RWPE1 (cell line): ENCODE measurements at regions not wholly inside any gene's neighbourhood (a gene's known extent, or its start where the extent isn't known, plus 50 kb on each side); places are given as distances from the start of the nearest gene placed in this dataset.

ENCODE experiments used
- CTCF ChIA-PET: fragments of 350-600 bp; sonication (Branson Sonifier 250); formaldehyde crosslinking; extraction: SDS; loops from one replicate; lab custom pipeline; 2021; lab: Yijun Ruan, JAX
- POLR2A ChIA-PET: fragments of 400-600 bp; formaldehyde crosslinking; extraction: SDS; loops from one replicate; lab custom pipeline; 2020; ENCODE audit warnings: antibody characterized with exemption; ENCODE audit not compliant: low non-redundant PET; lab: Yijun Ruan, JAX
- DNase-seq: peaks from one replicate; pipeline ENCODE4 v3.0.0; 2012; ENCODE audit warnings: low spot score
- H3K27ac ChIP-seq: fragments of 450-650 bp; 2 replicates; pipeline ENCODE4 v1.5.1; 2017
- CTCF ChIP-seq: fragments of 450-650 bp; conservative IDR thresholded peaks from 2 replicates; pipeline ENCODE4 v1.5.1; 2017; ENCODE audit warnings: low read depth, mild to moderate bottlenecking

- TF ChIP-seq CTCF, result no peak
- H3K27ac ChIP-seq, result no peak overlapping the region
- DNase-seq, result no peak
- ChIA-PET CTCF (no interaction called here), POLR2A (no interaction called here)
Observed at GRCh38 chr13:68675209-68675608, 1432.4 kb upstream of the ATXN8OS start.

GRCh38 chr13:68667863-68668262 is 1437.7 kb upstream of the PCDH9 start:
- TF ChIP-seq CTCF, result no peak
- POLR2A ChIA-PET, result no interaction called here
- no peak for DNase-seq
- CTCF ChIA-PET, result no interaction called here
- H3K27ac ChIP-seq, result no peak overlapping the region

- ChIA-PET POLR2A (no interaction called here), CTCF (no interaction called here)
- DNase-seq, result no peak
- no peak overlapping the region for H3K27ac ChIP-seq
- TF ChIP-seq CTCF, result no peak
Observed at GRCh38 chr13:68666774-68667397, 1436.8 kb upstream of the PCDH9 start.

- TF ChIP-seq CTCF, result no peak
- ChIA-PET POLR2A (no interaction called here), CTCF (no interaction called here)
- DNase-seq, result no peak
- no peak overlapping the region for H3K27ac ChIP-seq
Observed at GRCh38 chr13:68645814-68646213, 1415.7 kb upstream of the PCDH9 start.

- TF ChIP-seq CTCF, result no peak
- POLR2A ChIA-PET, result no interaction called here
- CTCF ChIA-PET, result interaction anchor here (0.6 kb wide), 1 partner anchor 789 kb away, joined by 3 read pairs; no protein-coding TSS in a partner anchor
- DNase-seq, result no peak
- no peak overlapping the region for H3K27ac ChIP-seq
Observed at GRCh38 chr13:68644611-68645010, 1414.5 kb upstream of the PCDH9 start.

- H3K27ac ChIP-seq, result no peak overlapping the region
- CTCF ChIA-PET, result no interaction called here
- no peak for DNase-seq
- POLR2A ChIA-PET, result no interaction called here
- TF ChIP-seq CTCF, result no peak
Observed at GRCh38 chr13:68636784-68637183, 1406.6 kb upstream of the PCDH9 start.
